HCT116 (cell line): ENCODE measurements at regions not wholly inside any gene's neighbourhood (a gene's known extent, or its start where the extent isn't known, plus 50 kb on each side); places are given as distances from the start of the nearest gene placed in this dataset.

Experiments used
- ATAC-seq: fragments of 200-7000 bp; cut with Tn5 transposase; 2 replicates; pipeline ENCODE4 v1.9.1; 2020; ENCODE audit warnings: mild to moderate bottlenecking, moderate library complexity
- BruUV-seq: library from RNA; stranded (reverse); fragments of 400-500 nt; replicated peaks from 2 replicates; lab custom pipeline; 2021; lab: Mats Ljungman, UMichigan
- CTCF ChIA-PET: fragments of 300-600 bp; sonication (Branson Sonifier 250); formaldehyde crosslinking; loops from one replicate; lab custom pipeline; 2021; ENCODE audit warnings: antibody characterized with exemption; lab: Charles Lee
- POLR2A ChIA-PET: fragments of 300-600, 350-600 bp; sonication (Branson Sonifier 250); formaldehyde crosslinking; loops from one replicate; lab custom pipeline; 2021; ENCODE audit warnings: antibody characterized with exemption; lab: Charles Lee
- RAD21 ChIA-PET, 2 experiments: fragments of 300-600 bp; sonication (Branson Sonifier 250); formaldehyde crosslinking; loops; one replicate each; lab custom pipeline; 2023; ENCODE audit warnings: low total read pairs in 2 of 2; ENCODE audit not compliant: uncharacterized antibody in 2 of 2, unreplicated experiment in 2 of 2, low non-redundant PET in 1 of 2; lab: Charles Lee
- DNase-seq: peaks from one replicate; pipeline ENCODE4 v3.0.0-alpha.2; 2010; ENCODE audit warnings: low read depth, low spot score
- H2AFZ ChIP-seq: fragments of 200-600 bp; shearing (Covaris generic), sonication (generic); 2 replicates; pipeline ENCODE4 v1.6.1; 2017; ENCODE audit warnings: low read depth, mixed run types, mixed read lengths, antibody characterized with exemption, low read length; ENCODE audit not compliant: poor library complexity, severe bottlenecking
- H3K27ac ChIP-seq: 2 replicates; pipeline ENCODE4 v1.5.1; 2012; ENCODE audit warnings: low read depth, low read length
- H3K27me3 ChIP-seq: fragments of 200-600 bp; sonication (generic); 2 replicates; pipeline ENCODE4 v1.6.1; 2016; ENCODE audit warnings: mixed run types, low read length, mixed read lengths; ENCODE audit not compliant: insufficient read depth
- H3K36me3 ChIP-seq, 2 experiments: fragments of 200-500 bp in 1 of 2; fragments of 200-600 bp in 1 of 2; sonication (Bioruptor generic) in 1 of 2; sonication (generic) in 1 of 2; 2 replicates each; pipeline versions ENCODE4 v1.5.1 to v1.6.1; 2014 to 2016; ENCODE audit warnings: low read length in 2 of 2, inconsistent platforms in 1 of 2, mixed read lengths in 1 of 2, mixed run types in 1 of 2; ENCODE audit not compliant: insufficient read depth in 2 of 2, control insufficient read depth in 1 of 2
- H3K4me1 ChIP-seq, 2 experiments: fragments of 200-600 bp in 1 of 2; sonication (generic) in 1 of 2; 2 replicates each; pipeline versions ENCODE4 v1.5.1 to v1.6.1; 2012 to 2017; ENCODE audit warnings: low read length in 2 of 2, inconsistent platforms in 1 of 2, mild to moderate bottlenecking in 1 of 2, mixed read lengths in 1 of 2, mixed run types in 1 of 2, moderate library complexity in 1 of 2; ENCODE audit not compliant: insufficient read depth in 2 of 2, control insufficient read depth in 1 of 2
- H3K4me2 ChIP-seq: fragments of 200-600 bp; sonication (generic); 2 replicates; pipeline ENCODE4 v1.6.1; 2017; ENCODE audit warnings: mixed run types, low read length, mixed read lengths
- H3K4me3 ChIP-seq, 2 experiments: fragments of 200-600 bp in 1 of 2; sonication (generic) in 1 of 2; replicated peaks in 1 of 2; 2 replicates each; pipeline ENCODE4 v1.5.1; 2011 to 2016; ENCODE audit warnings: low read length in 2 of 2, control low read depth in 1 of 2, low read depth in 1 of 2, mild to moderate bottlenecking in 1 of 2, mixed read lengths in 1 of 2, mixed run types in 1 of 2
- H3K79me2 ChIP-seq: fragments of 200-600 bp; sonication (generic); 2 replicates; pipeline ENCODE4 v1.6.1; 2017; ENCODE audit warnings: mild to moderate bottlenecking, mixed run types, low read length, moderate library complexity, mixed read lengths; ENCODE audit not compliant: insufficient read depth
- H3K9ac ChIP-seq: fragments of 200-600 bp; sonication (generic); 2 replicates; pipeline ENCODE4 v1.6.1; 2016; ENCODE audit warnings: low read length, mixed read lengths
- H3K9me2 ChIP-seq: fragments of 200-600 bp; sonication (generic), shearing (Covaris generic); 2 replicates; pipeline ENCODE4 v1.6.1; 2017; ENCODE audit warnings: mixed run types, mild to moderate bottlenecking, moderate library complexity; ENCODE audit not compliant: insufficient read depth
- H3K9me3 ChIP-seq, 2 experiments: fragments of 200-500 bp in 1 of 2; fragments of 200-600 bp in 1 of 2; sonication (Bioruptor generic) in 1 of 2; sonication (generic) in 1 of 2; 2 replicates each; pipeline ENCODE4 v1.6.1; 2014 to 2017; ENCODE audit warnings: low read length in 2 of 2, mixed read lengths in 2 of 2, inconsistent platforms in 1 of 2, low read depth in 1 of 2, mild to moderate bottlenecking in 1 of 2, mixed run types in 1 of 2, moderate library complexity in 1 of 2; ENCODE audit not compliant: control insufficient read depth in 1 of 2, insufficient read depth in 1 of 2
- H4K20me1 ChIP-seq: fragments of 200-600 bp; sonication (generic), shearing (Covaris generic); 2 replicates; pipeline ENCODE4 v1.6.1; 2017; ENCODE audit warnings: mixed run types, mild to moderate bottlenecking, moderate library complexity; ENCODE audit not compliant: insufficient read depth
- CBX3 ChIP-seq: IDR thresholded peaks from 2 replicates; pipeline ENCODE4 v1.6.1; 2012; ENCODE audit warnings: low read depth
- EGR1 ChIP-seq: IDR thresholded peaks from 2 replicates; pipeline ENCODE4 v1.6.1; 2012; ENCODE audit warnings: low read depth
- ELF1 ChIP-seq: IDR thresholded peaks from 2 replicates; pipeline ENCODE4 v1.6.1; 2012; ENCODE audit warnings: low read depth, borderline replicate concordance
- EZH2phosphoT487 ChIP-seq: fragments of 200-600 bp; IDR thresholded peaks from 2 replicates; pipeline ENCODE4 v1.6.1; 2018; ENCODE audit warnings: antibody characterized with exemption, borderline replicate concordance
- POLR2AphosphoS5 ChIP-seq: IDR thresholded peaks from 2 replicates; pipeline ENCODE4 v1.6.1; 2011; ENCODE audit warnings: mild to moderate bottlenecking, low read depth, low read length, moderate library complexity
- RAD21 ChIP-seq: IDR thresholded peaks from 2 replicates; pipeline ENCODE4 v1.6.1; 2012; ENCODE audit warnings: low read depth, mild to moderate bottlenecking
- SIN3A ChIP-seq: IDR thresholded peaks from 2 replicates; pipeline ENCODE4 v1.6.1; 2012; ENCODE audit warnings: low read depth
- SP1 ChIP-seq: IDR thresholded peaks from 2 replicates; pipeline ENCODE4 v1.6.1; 2012; ENCODE audit warnings: low read depth
- YY1 ChIP-seq: IDR thresholded peaks from 2 replicates; pipeline ENCODE4 v1.6.1; 2011; ENCODE audit warnings: low read length, low read depth, moderate library complexity, mild to moderate bottlenecking; ENCODE audit not compliant: insufficient replicate concordance; ENCODE audit errors: extremely low read depth
- ZFX ChIP-seq: fragments of 450-650 bp; IDR thresholded peaks from 2 replicates; pipeline ENCODE4 v1.6.1; 2017
- ZNF274 ChIP-seq: fragments of 200-500 bp; sonication (Bioruptor generic); IDR thresholded peaks from 2 replicates; pipeline ENCODE4 v1.6.1; 2014; ENCODE audit warnings: mild to moderate bottlenecking, low read depth, low read length, inconsistent platforms
- intact Hi-C: fragments of 100-400 bp; cut with micrococcal nuclease; formaldehyde crosslinking; loops from 2 replicates; pipeline ENCODE4 v1.10.0; 2022
- TF ChIP-seq, protein P1 (sequence below), 3 experiments: fragments of 200-600 bp in 1 of 3; sonication (generic) in 1 of 3; IDR thresholded peaks in 2 of 3; conservative IDR thresholded peaks in 1 of 3; 2 replicates each; pipeline ENCODE4 v1.5.1; 2012 to 2017; ENCODE audit warnings: low read depth in 2 of 3, low read length in 2 of 3, antibody characterized with exemption in 1 of 3, borderline replicate concordance in 1 of 3, control low read depth in 1 of 3, mild to moderate bottlenecking in 1 of 3, mixed read lengths in 1 of 3, mixed run types in 1 of 3, moderate library complexity in 1 of 3; ENCODE audit not compliant: insufficient read depth in 1 of 3
- TF ChIP-seq, protein P2 (sequence below): IDR thresholded peaks from 2 replicates; pipeline ENCODE4 v1.6.1; 2011; ENCODE audit warnings: mild to moderate bottlenecking, low read length, moderate library complexity; ENCODE audit not compliant: insufficient replicate concordance; ENCODE audit errors: extremely low read depth

DNA sequence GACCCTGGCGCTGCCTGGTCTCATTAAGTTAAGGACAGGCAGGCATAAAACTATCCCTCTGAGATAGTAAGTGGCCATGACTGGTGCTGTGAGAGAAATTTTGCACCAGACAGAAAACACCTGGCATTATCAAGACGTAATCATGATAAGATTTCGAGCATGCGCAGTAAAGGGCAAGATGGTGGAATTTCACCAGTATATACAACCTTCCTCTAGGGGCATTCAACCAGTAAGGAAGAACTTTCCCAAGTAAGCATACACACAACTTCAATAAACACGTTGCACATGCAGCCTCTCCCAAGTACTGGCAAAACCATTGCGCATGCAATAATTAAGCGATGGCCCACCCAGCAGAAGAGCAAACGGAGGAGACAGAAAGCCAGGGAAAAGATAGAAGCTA is 1376.4 kb upstream of the CRIM1 start:
- intact Hi-C loops = no loop called here
- Histone ChIP-seq H3K9me3 (peaks cover 0 to 3% of the 10 kb centered on the region in 2 experiments; a peak in 2 of 4 replicates), H2AFZ (no peak overlapping the region), H3K4me1 (no peaks in the 10 kb centered on the region), H4K20me1 (no peaks in the 10 kb centered on the region), H3K4me2 (no peak overlapping the region), H3K9ac (no peak overlapping the region), H3K27ac (no peak overlapping the region), H3K4me3 (no peak overlapping the region), H3K36me3 (no peaks in the 10 kb centered on the region), H3K79me2 (no peaks in the 10 kb centered on the region), H3K27me3 (no peaks in the 10 kb centered on the region), H3K9me2 (no peaks in the 10 kb centered on the region)
- TF ChIP-seq ZNF274 (no peak), YY1 (no peak), RAD21 (no peak), EZH2phosphoT487 (no peak), SIN3A (no peak), POLR2AphosphoS5 (no peak)
- TF ChIP-seq, protein P1, sequence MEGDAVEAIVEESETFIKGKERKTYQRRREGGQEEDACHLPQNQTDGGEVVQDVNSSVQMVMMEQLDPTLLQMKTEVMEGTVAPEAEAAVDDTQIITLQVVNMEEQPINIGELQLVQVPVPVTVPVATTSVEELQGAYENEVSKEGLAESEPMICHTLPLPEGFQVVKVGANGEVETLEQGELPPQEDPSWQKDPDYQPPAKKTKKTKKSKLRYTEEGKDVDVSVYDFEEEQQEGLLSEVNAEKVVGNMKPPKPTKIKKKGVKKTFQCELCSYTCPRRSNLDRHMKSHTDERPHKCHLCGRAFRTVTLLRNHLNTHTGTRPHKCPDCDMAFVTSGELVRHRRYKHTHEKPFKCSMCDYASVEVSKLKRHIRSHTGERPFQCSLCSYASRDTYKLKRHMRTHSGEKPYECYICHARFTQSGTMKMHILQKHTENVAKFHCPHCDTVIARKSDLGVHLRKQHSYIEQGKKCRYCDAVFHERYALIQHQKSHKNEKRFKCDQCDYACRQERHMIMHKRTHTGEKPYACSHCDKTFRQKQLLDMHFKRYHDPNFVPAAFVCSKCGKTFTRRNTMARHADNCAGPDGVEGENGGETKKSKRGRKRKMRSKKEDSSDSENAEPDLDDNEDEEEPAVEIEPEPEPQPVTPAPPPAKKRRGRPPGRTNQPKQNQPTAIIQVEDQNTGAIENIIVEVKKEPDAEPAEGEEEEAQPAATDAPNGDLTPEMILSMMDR (IDR thresholded peaks at IDR 0.05 in 2 of 3, conservative IDR thresholded peaks at IDR 0.05 in 1 of 3; ENCODE audit: borderline replicate concordance in 1 of 3, insufficient read depth in 1 of 3, low read depth in 2 of 3, low read length in 2 of 3) = no peak
- DNase-seq (no peak), ATAC-seq (no peak)
- POLR2A ChIA-PET = no interaction called here
- no TSS peak for BruUV-seq
- CTCF ChIA-PET = no interaction called here
- RAD21 ChIA-PET = no interaction called here

DNA sequence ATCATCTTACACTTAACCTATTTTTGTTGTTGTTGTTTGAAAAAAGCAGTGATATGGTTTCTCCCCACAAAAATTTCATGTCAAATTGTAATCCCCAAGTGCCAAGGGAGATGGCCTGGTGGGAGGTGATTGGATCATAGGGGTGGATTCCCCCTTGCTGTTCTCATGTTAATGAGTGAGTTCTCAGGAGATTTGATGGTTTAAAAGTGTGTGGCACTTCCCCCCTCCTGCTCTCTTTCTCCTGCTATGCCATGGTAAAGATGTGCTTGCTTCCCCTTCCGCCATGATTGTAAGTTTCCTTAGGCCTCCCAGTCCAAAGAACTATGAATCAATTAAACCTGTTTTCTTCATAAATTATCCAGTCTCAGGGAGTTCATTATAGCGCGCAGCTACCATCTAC is 1362.7 kb upstream of the FAM98A start:
- ChIA-PET RAD21 (no interaction called here), CTCF (no interaction called here), POLR2A (no interaction called here)
- ATAC-seq (no peak), DNase-seq (no peak)
- Histone ChIP-seq H3K27ac (no peak overlapping the region), H3K4me3 (no peak overlapping the region), H3K4me2 (no peak overlapping the region), H3K9me2 (no peaks in the 10 kb centered on the region), H3K4me1 (no peaks in the 10 kb centered on the region), H3K9me3 (peaks cover 9 to 17% of the 10 kb centered on the region in 2 experiments; a peak in 2 of 4 replicates), H2AFZ (no peak overlapping the region), H4K20me1 (no peaks in the 10 kb centered on the region), H3K79me2 (no peaks in the 10 kb centered on the region), H3K9ac (no peak overlapping the region), H3K27me3 (no peaks in the 10 kb centered on the region), H3K36me3 (no peaks in the 10 kb centered on the region)
- TF ChIP-seq POLR2AphosphoS5 (no peak), EGR1 (no peak), EZH2phosphoT487 (no peak), SP1 (no peak), CBX3 (no peak), ELF1 (no peak), ZFX (no peak)
- TF ChIP-seq, protein P2, sequence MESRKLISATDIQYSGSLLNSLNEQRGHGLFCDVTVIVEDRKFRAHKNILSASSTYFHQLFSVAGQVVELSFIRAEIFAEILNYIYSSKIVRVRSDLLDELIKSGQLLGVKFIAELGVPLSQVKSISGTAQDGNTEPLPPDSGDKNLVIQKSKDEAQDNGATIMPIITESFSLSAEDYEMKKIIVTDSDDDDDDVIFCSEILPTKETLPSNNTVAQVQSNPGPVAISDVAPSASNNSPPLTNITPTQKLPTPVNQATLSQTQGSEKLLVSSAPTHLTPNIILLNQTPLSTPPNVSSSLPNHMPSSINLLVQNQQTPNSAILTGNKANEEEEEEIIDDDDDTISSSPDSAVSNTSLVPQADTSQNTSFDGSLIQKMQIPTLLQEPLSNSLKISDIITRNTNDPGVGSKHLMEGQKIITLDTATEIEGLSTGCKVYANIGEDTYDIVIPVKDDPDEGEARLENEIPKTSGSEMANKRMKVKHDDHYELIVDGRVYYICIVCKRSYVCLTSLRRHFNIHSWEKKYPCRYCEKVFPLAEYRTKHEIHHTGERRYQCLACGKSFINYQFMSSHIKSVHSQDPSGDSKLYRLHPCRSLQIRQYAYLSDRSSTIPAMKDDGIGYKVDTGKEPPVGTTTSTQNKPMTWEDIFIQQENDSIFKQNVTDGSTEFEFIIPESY = no peak
- no TSS peak for BruUV-seq
- intact Hi-C loops = no loop called here
